HEK293 (cell line): ENCODE measurements at regions not wholly inside any gene's neighbourhood (a gene's known extent, or its start where the extent isn't known, plus 50 kb on each side); places are given as distances from the start of the nearest gene placed in this dataset.

Experiments used
- BCL6B ChIP-seq: fragments of 450-650 bp; formaldehyde crosslinking; IDR thresholded peaks from 2 replicates; pipeline ENCODE4 v1.5.1; 2017; ENCODE audit warnings: missing biosample characterization, missing genetic modification characterization
- CTCF ChIP-seq: fragments of 450-650 bp; formaldehyde crosslinking; IDR thresholded peaks from 2 replicates; pipeline ENCODE4 v1.5.1; 2016; ENCODE audit warnings: missing biosample characterization, missing genetic modification characterization
- GLI4 ChIP-seq: fragments of 450-650 bp; formaldehyde crosslinking; IDR thresholded peaks from 2 replicates; pipeline ENCODE4 v1.5.1; 2016; ENCODE audit warnings: missing biosample characterization, missing genetic modification characterization
- PBX3 ChIP-seq: sonication (generic); formaldehyde crosslinking; IDR thresholded peaks from 2 replicates; pipeline ENCODE4 v1.8.1; 2022; ENCODE audit warnings: mild to moderate bottlenecking, moderate library complexity, missing genetic modification reagents
- PRDM10 ChIP-seq: fragments of 450-650 bp; formaldehyde crosslinking; IDR thresholded peaks from 2 replicates; pipeline ENCODE4 v1.5.1; 2016; ENCODE audit warnings: missing biosample characterization, missing genetic modification characterization
- SETDB1 ChIP-seq: IDR thresholded peaks from one replicate; pipeline ENCODE4 v1.6.1; 2017; ENCODE audit warnings: mild to moderate bottlenecking, low read length, moderate library complexity, mixed read lengths; ENCODE audit not compliant: insufficient read length
- TCF7L2 ChIP-seq: IDR thresholded peaks from 2 replicates; pipeline ENCODE4 v1.6.1; 2011; ENCODE audit warnings: low read depth, mild to moderate bottlenecking, inconsistent platforms, low read length, moderate library complexity, borderline replicate concordance
- ZFP41 ChIP-seq: fragments of 450-650 bp; formaldehyde crosslinking; IDR thresholded peaks from 2 replicates; pipeline ENCODE4 v1.5.1; 2016; ENCODE audit warnings: missing biosample characterization, missing genetic modification characterization, borderline replicate concordance
- ZNF701 ChIP-seq: fragments of 450-650 bp; formaldehyde crosslinking; IDR thresholded peaks from 2 replicates; pipeline ENCODE4 v1.5.1; 2016; ENCODE audit warnings: missing biosample characterization, missing genetic modification characterization

GRCh38 chr17:55969562-55970324 lies 183.5 kb upstream of the ANKFN1 start:
- no peak for TF ChIP-seq PRDM10 (tag by site-specific recombination)
- no peak for TF ChIP-seq CTCF (tag by site-specific recombination)
- TF ChIP-seq GLI4 (tag by site-specific recombination) = no peak
- TF ChIP-seq BCL6B (tag by site-specific recombination) = no peak
- no peak for TF ChIP-seq ZNF701 (tag by site-specific recombination)
- no peak for TF ChIP-seq SETDB1
- no peak for TF ChIP-seq PBX3 (CRISPR knock-in tag)
- TF ChIP-seq ZFP41 (tag by site-specific recombination) = no peak
- no peak for TF ChIP-seq TCF7L2
